MCF 10A (cell line): ENCODE measurements at regions not wholly inside any gene's neighbourhood (a gene's known extent, or its start where the extent isn't known, plus 50 kb on each side); places are given as distances from the start of the nearest gene placed in this dataset.

Experiments used
- BruUV-seq: library from RNA; stranded (reverse); fragments of 400-500 nt; replicated peaks from 2 replicates; lab custom pipeline; 2021; lab: Mats Ljungman, UMichigan
- CTCF ChIA-PET: fragments of 300-600 bp; sonication (Branson Sonifier 250); formaldehyde crosslinking; extraction: SDS; loops from one replicate; lab custom pipeline; 2021; ENCODE audit warnings: antibody characterized with exemption, inconsistent platforms; lab: Yijun Ruan, JAX
- POLR2A ChIA-PET: fragments of 300-600, 350-650 bp; sonication (Branson Sonifier 250); formaldehyde crosslinking; extraction: SDS; loops from one replicate; lab custom pipeline; 2020; ENCODE audit warnings: antibody characterized with exemption, inconsistent platforms; lab: Yijun Ruan, JAX
- DNase-seq: peaks from one replicate; pipeline ENCODE4 v3.0.0-alpha.2; 2018; ENCODE audit not compliant: unreplicated experiment
- H3K27ac Mint-ChIP-seq: one replicate; pipeline ENCODE4 v1.8.0; 2022; ENCODE audit warnings: mild to moderate bottlenecking, low read depth, mixed read lengths; ENCODE audit not compliant: unreplicated experiment
- H3K27me3 Mint-ChIP-seq: one replicate; pipeline ENCODE4 v1.8.0; 2022; ENCODE audit warnings: mixed read lengths; ENCODE audit not compliant: insufficient read depth, unreplicated experiment
- H3K36me3 Mint-ChIP-seq: one replicate; pipeline ENCODE4 v1.8.0; 2022; ENCODE audit warnings: mild to moderate bottlenecking, moderate library complexity, mixed read lengths; ENCODE audit not compliant: insufficient read depth, unreplicated experiment
- H3K4me1 Mint-ChIP-seq: one replicate; pipeline ENCODE4 v1.8.0; 2022; ENCODE audit warnings: mixed read lengths; ENCODE audit not compliant: insufficient read depth, unreplicated experiment
- H3K4me3 Mint-ChIP-seq: one replicate; pipeline ENCODE4 v1.8.0; 2022; ENCODE audit warnings: mild to moderate bottlenecking, moderate library complexity, mixed read lengths; ENCODE audit not compliant: unreplicated experiment
- H3K9me3 Mint-ChIP-seq: one replicate; pipeline ENCODE4 v1.8.0; 2022; ENCODE audit warnings: mixed read lengths; ENCODE audit not compliant: unreplicated experiment
- intact Hi-C: fragments of 100-400 bp; cut with micrococcal nuclease; formaldehyde crosslinking; loops from 2 replicates; pipeline ENCODE4 v1.14.1; 2022
- TF ChIP-seq, protein P1 (sequence below): fragments of 200-600 bp; IDR thresholded peaks from one replicate; pipeline ENCODE4 v1.8.0; 2022; ENCODE audit warnings: antibody characterized with exemption, mild to moderate bottlenecking; ENCODE audit not compliant: unreplicated experiment

- Mint-ChIP-seq H3K27me3 (no peaks in the 10 kb centered on the region), H3K4me3 (no peak overlapping the region), H3K4me1 (peaks cover 8% of the 10 kb centered on the region), H3K9me3 (no peaks in the 10 kb centered on the region), H3K36me3 (no peaks in the 10 kb centered on the region), H3K27ac (peak overlapping the region; percentile 31)
- TF ChIP-seq, protein P1, sequence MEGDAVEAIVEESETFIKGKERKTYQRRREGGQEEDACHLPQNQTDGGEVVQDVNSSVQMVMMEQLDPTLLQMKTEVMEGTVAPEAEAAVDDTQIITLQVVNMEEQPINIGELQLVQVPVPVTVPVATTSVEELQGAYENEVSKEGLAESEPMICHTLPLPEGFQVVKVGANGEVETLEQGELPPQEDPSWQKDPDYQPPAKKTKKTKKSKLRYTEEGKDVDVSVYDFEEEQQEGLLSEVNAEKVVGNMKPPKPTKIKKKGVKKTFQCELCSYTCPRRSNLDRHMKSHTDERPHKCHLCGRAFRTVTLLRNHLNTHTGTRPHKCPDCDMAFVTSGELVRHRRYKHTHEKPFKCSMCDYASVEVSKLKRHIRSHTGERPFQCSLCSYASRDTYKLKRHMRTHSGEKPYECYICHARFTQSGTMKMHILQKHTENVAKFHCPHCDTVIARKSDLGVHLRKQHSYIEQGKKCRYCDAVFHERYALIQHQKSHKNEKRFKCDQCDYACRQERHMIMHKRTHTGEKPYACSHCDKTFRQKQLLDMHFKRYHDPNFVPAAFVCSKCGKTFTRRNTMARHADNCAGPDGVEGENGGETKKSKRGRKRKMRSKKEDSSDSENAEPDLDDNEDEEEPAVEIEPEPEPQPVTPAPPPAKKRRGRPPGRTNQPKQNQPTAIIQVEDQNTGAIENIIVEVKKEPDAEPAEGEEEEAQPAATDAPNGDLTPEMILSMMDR = no peak
- ChIA-PET POLR2A (no interaction called here), CTCF (interaction anchor here (1.0 to 1.9 kb wide), 2 partner anchors 21 to 349 kb away, joined by 3 to 5 read pairs; no protein-coding TSS in a partner anchor)
- intact Hi-C loops = no loop called here
- BruUV-seq = no TSS peak
- DNase-seq = no peak
Observed at GRCh38 chr2:42879913-42880737, 87.7 kb upstream of the HAAO start.

- DNase-seq = no peak
- Mint-ChIP-seq H3K4me3 (no peak overlapping the region), H3K4me1 (peaks cover 8% of the 10 kb centered on the region), H3K27ac (no peak overlapping the region), H3K36me3 (no peaks in the 10 kb centered on the region), H3K9me3 (no peaks in the 10 kb centered on the region), H3K27me3 (no peaks in the 10 kb centered on the region)
- TF ChIP-seq, protein P1 = no peak
- ChIA-PET CTCF (interaction anchor here (1.9 kb wide), 1 partner anchor 20 kb away, joined by 5 read pairs; no protein-coding TSS in a partner anchor), POLR2A (no interaction called here)
- BruUV-seq = no TSS peak
- intact Hi-C loops = no loop called here
Observed at GRCh38 chr2:42879121-42879705, 86.8 kb upstream of the HAAO start.

- no peak overlapping the region for H3K27ac Mint-ChIP-seq
- no TSS peak for BruUV-seq
- intact Hi-C loops = no loop called here
- DNase-seq = no peak
- no peak overlapping the region for H3K4me3 Mint-ChIP-seq
- H3K9me3 Mint-ChIP-seq = no peaks in the 10 kb centered on the region
- CTCF ChIA-PET = interaction anchor here (1.9 kb wide), 1 partner anchor 19 kb away, joined by 5 read pairs; no protein-coding TSS in a partner anchor
- POLR2A ChIA-PET = no interaction called here
- TF ChIP-seq, protein P1 = no peak
- H3K4me1 Mint-ChIP-seq = peaks cover 8% of the 10 kb centered on the region
- no peaks in the 10 kb centered on the region for H3K36me3 Mint-ChIP-seq
- H3K27me3 Mint-ChIP-seq = no peaks in the 10 kb centered on the region
Observed at GRCh38 chr2:42878581-42878980, 86.2 kb upstream of the HAAO start.

DNA sequence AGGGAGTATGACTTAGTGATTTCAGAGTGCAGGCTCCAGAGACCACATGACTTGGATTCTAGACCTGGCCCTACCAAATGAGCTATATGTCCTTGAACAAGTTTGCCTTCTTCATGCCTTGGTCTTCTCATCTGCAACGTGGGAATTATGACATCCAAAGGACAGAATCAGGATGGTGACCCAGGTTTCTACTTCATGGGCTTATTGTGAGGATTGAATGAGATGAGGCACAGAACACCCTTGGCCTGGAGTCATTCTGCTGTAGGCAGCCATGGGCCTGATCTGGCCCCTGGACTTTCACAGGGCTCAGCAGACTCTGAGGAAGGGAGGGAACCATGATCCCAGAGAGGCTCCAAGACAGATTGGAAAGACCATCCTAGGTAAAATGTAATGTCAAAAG lies 85.6 kb upstream of the HAAO start:
- TF ChIP-seq, protein P1 = no peak
- intact Hi-C loops = no loop called here
- Mint-ChIP-seq H3K4me1 (peaks cover 8% of the 10 kb centered on the region), H3K9me3 (no peaks in the 10 kb centered on the region), H3K27ac (no peak overlapping the region), H3K4me3 (no peak overlapping the region), H3K27me3 (no peaks in the 10 kb centered on the region), H3K36me3 (no peaks in the 10 kb centered on the region)
- ChIA-PET CTCF (interaction anchor here (1.9 kb wide), 1 partner anchor 19 kb away, joined by 5 read pairs; no protein-coding TSS in a partner anchor), POLR2A (interaction anchor here (0.6 kb wide), 1 partner anchor 824 kb away, joined by 3 read pairs; no protein-coding TSS in a partner anchor)
- BruUV-seq = no TSS peak
- DNase-seq = no peak
